Parathyroid adenoma (tissue), 2 donors: ENCODE measurements at regions not wholly inside any gene's neighbourhood (a gene's known extent, or its start where the extent isn't known, plus 50 kb on each side); places are given as distances from the start of the nearest gene placed in this dataset.

Experiments
- H2AFZ ChIP-seq: fragments of 300-600 bp; sonication (generic); one replicate; pipeline ENCODE4 v1.7.0; 2017; ENCODE audit warnings: antibody characterized with exemption, mild to moderate bottlenecking
- H3K27ac ChIP-seq: fragments of 300-600 bp; sonication (generic); one replicate; pipeline ENCODE4 v1.7.0; 2017
- H3K27me3 ChIP-seq: fragments of 300-600 bp; sonication (generic); one replicate; pipeline ENCODE4 v1.7.0; 2017; ENCODE audit warnings: low read length; ENCODE audit not compliant: control insufficient read depth, insufficient read depth
- H3K36me3 ChIP-seq: fragments of 300-600 bp; sonication (generic); one replicate; pipeline ENCODE4 v1.7.0; 2017; ENCODE audit warnings: low read length; ENCODE audit not compliant: control insufficient read depth, insufficient read depth
- H3K4me1 ChIP-seq: fragments of 300-600 bp; sonication (generic); one replicate; pipeline ENCODE4 v1.7.0; 2017; ENCODE audit warnings: control low read depth
- H3K4me2 ChIP-seq: fragments of 300-600 bp; sonication (generic); one replicate; pipeline ENCODE4 v1.7.0; 2017; ENCODE audit warnings: low read length
- H3K4me3 ChIP-seq: fragments of 300-600 bp; sonication (generic); one replicate; pipeline ENCODE4 v1.7.0; 2017; ENCODE audit warnings: low read depth, low read length
- H3K79me2 ChIP-seq: fragments of 300-600 bp; sonication (generic); one replicate; pipeline ENCODE4 v1.7.0; 2017; ENCODE audit warnings: control low read depth
- H3K9ac ChIP-seq: fragments of 300-600 bp; sonication (generic); one replicate; pipeline ENCODE4 v1.7.0; 2017; ENCODE audit warnings: mild to moderate bottlenecking
- H3K9me3 ChIP-seq: fragments of 300-600 bp; sonication (generic); one replicate; pipeline ENCODE4 v1.7.0; 2017; ENCODE audit warnings: low read length; ENCODE audit not compliant: control insufficient read depth
- CTCF ChIP-seq: fragments of 300-600 bp; sonication (generic); IDR thresholded peaks from one replicate; pipeline ENCODE4 v1.7.0; 2017; ENCODE audit warnings: antibody characterized with exemption, mild to moderate bottlenecking
- donor health status: primary hyperparathyroidism.

DNA sequence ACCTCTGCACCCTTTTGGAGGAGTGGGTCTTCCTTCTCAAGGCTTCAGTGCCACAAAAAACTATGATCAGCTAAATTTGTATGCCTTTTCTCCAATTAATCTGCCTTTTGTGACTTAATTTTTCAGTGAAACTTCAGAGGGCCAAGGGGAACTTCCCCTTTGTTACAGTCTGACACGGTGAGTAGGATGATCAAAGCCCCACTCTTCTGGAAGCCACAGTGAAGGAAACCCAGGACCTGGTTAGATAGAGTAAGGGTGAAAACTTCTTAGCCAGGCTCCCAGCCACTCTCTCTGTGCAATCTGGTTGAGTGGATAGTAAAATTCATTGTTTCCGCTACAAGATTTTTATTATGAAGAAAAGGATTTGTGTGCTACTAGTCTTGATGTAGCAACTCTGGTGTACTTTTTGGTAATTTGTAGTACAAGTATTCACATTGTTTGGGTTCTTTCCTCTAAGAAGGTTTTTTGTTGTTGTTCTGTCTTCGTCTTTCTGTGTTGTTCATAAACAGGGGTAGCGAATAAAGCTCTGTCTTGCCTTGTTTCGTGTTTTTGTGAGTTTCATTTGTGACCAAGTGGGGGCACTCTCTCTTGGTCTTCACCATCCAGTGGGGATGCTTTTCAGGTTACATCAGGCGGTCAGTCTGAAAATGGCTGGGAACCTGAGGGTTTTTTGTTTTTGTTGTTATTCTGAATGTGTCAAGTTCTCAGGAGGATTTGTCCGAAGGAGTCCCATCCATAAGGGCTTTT is 268.5 kb upstream of the NPSR1 start:
- H3K4me1 ChIP-seq = no peaks in the 10 kb centered on the region
- no peak overlapping the region for H3K9ac ChIP-seq
- TF ChIP-seq CTCF = no peak
- H3K4me2 ChIP-seq = no peak overlapping the region
- H3K4me3 ChIP-seq = no peak overlapping the region
- H3K9me3 ChIP-seq = no peaks in the 10 kb centered on the region
- no peaks in the 10 kb centered on the region for H3K36me3 ChIP-seq
- no peak overlapping the region for H3K27ac ChIP-seq
- no peaks in the 10 kb centered on the region for H3K79me2 ChIP-seq
- H3K27me3 ChIP-seq = no peaks in the 10 kb centered on the region
- no peak overlapping the region for H2AFZ ChIP-seq

DNA sequence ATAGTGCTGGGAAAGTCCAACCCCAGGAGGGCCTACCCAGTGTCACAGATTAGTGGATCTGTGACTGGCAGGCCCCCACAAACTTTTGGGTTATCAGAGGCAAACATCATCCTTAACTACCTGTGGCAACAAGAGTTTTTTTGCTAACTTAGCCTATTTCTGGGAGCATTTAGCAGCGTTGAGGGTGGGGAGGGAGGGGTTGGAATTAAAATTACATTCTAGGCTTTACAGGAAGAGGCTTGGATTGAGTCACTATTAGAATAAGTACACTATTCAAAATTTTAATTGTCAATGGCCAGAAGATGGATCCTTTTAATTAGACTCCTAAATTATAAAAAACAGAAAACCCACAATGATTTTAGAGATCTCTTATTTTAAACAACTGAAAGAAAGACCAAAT is 267.9 kb upstream of the NPSR1 start:
- Histone ChIP-seq H3K4me2 (no peak overlapping the region), H3K27ac (no peak overlapping the region), H3K9ac (no peak overlapping the region), H3K79me2 (no peaks in the 10 kb centered on the region), H3K27me3 (no peaks in the 10 kb centered on the region), H3K4me3 (no peak overlapping the region), H3K9me3 (no peaks in the 10 kb centered on the region), H2AFZ (no peak overlapping the region), H3K4me1 (no peaks in the 10 kb centered on the region), H3K36me3 (no peaks in the 10 kb centered on the region)
- no peak for TF ChIP-seq CTCF

DNA sequence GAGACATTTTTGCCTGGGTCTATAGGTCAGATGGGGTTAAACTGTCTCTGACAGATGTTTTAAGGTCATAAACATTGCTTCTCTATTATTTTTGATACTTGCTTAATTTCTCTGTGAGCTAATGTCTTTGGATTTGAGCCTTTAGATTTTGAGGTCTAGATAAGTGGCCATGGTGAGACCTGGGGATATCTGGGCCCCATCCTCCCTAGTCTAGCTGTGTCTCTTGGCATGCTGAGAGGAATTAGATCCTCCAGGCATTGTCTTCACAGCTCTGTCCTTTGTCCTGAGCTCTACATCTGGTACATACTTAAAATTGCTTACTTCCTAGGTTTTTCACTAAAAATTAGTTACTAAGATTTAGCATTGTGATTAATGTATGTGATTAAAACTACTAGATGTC is 265.0 kb upstream of the NPSR1 start:
- H3K79me2 ChIP-seq = no peaks in the 10 kb centered on the region
- H3K27me3 ChIP-seq = no peaks in the 10 kb centered on the region
- no peak overlapping the region for H3K4me2 ChIP-seq
- H3K9ac ChIP-seq = no peak overlapping the region
- no peak overlapping the region for H2AFZ ChIP-seq
- H3K4me1 ChIP-seq = no peaks in the 10 kb centered on the region
- H3K9me3 ChIP-seq = no peaks in the 10 kb centered on the region
- H3K4me3 ChIP-seq = no peak overlapping the region
- TF ChIP-seq CTCF = no peak
- no peaks in the 10 kb centered on the region for H3K36me3 ChIP-seq
- no peak overlapping the region for H3K27ac ChIP-seq

DNA sequence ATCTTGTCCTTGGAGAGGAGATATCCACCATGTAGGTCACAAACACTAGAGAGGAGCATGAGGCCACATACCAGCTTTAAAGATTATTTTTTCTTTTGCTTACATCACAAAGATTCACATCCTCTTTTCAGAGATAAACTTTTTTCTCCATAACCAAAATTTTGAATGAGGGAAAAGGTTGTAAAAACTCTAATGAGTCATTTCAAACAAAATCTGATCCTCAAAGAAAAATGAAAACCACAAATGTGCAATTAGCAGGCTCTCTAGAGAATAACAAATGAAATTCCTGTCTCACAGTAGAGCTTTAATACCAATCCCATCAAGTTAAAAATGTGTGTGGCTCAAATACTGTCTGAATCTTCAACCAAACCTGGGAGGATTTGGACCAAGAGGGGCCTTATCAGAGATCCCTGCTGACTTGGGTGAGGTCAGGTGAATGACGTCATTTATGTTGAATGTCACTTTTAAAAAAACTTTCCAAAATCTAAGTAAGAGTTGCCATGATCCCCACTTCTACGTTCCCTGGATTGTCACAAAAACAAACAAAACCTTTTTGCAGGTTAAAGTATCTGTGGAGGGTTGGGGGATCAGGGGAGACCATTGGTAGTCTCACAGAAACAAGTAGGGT is 261.5 kb upstream of the NPSR1 start:
- H3K9ac ChIP-seq = no peak overlapping the region
- H3K4me1 ChIP-seq = no peaks in the 10 kb centered on the region
- H3K79me2 ChIP-seq = no peaks in the 10 kb centered on the region

More for the DNA sequence above, 261.5 kb upstream of the NPSR1 start:
- Histone ChIP-seq H3K9me3 (no peaks in the 10 kb centered on the region), H3K4me3 (no peak overlapping the region), H3K36me3 (no peaks in the 10 kb centered on the region), H3K4me2 (no peak overlapping the region), H3K27ac (no peak overlapping the region), H3K27me3 (no peaks in the 10 kb centered on the region), H2AFZ (no peak overlapping the region)
- TF ChIP-seq CTCF = no peak
